Tibial artery (tissue), 4 donors: ENCODE measurements at regions not wholly inside any gene's neighbourhood (a gene's known extent, or its start where the extent isn't known, plus 50 kb on each side); places are given as distances from the start of the nearest gene placed in this dataset.
"Not testable (repeated sequence)": the region's sequence is repeated elsewhere in the genome, so short reads cannot be mapped to it uniquely, and the experiment has no call there.

Experiments
- DNase-seq, 2 donors: peaks; one replicate each; pipeline ENCODE4 v3.0.0-alpha.2; 2019
- H3K27ac ChIP-seq, 2 donors: fragments of 200-600 bp; sonication (generic) in 1 of 2; 1 replicate in 1 of 2; 2 replicates in 1 of 2; pipeline ENCODE4 v1.5.1; 2018 to 2019; ENCODE audit warnings: mild to moderate bottlenecking in 1 of 2
- H3K27me3 ChIP-seq, 2 donors: fragments of 200-600 bp; sonication (generic) in 1 of 2; one replicate each; pipeline versions ENCODE4 v1.5.1 to v1.6.0; 2016 to 2019
- H3K36me3 ChIP-seq, 3 donors: fragments of 200-600 bp; sonication (generic) in 2 of 3; one replicate each; pipeline ENCODE4 v1.5.1; 2016 to 2019; ENCODE audit warnings: mild to moderate bottlenecking in 2 of 3
- H3K4me1 ChIP-seq, 4 donors: fragments of 200-600 bp; sonication (generic) in 2 of 4; 1 replicate in 3 of 4; 2 replicates in 1 of 4; pipeline ENCODE4 v1.5.1; 2016 to 2019
- H3K4me3 ChIP-seq, 2 donors: fragments of 200-600 bp; sonication (generic) in 1 of 2; 1 replicate in 1 of 2; 2 replicates in 1 of 2; pipeline ENCODE4 v1.5.1; 2018 to 2019; ENCODE audit warnings: mild to moderate bottlenecking in 2 of 2
- H3K9me3 ChIP-seq, 3 donors: fragments of 200-600 bp; sonication (generic) in 1 of 3; one replicate each; pipeline ENCODE4 v1.5.1; 2016 to 2019
- intact Hi-C: fragments of 100-400 bp; cut with DNase I; formaldehyde crosslinking; loops from one replicate; pipeline ENCODE4 v1.15.0; 2023; ENCODE audit warnings: low total_unique reads
- TF ChIP-seq, protein P1 (sequence below), 2 experiments: fragments of 200-600 bp in 1 of 2; fragments of 450-650 bp in 1 of 2; IDR thresholded peaks; one replicate each; pipeline ENCODE4 v1.5.1; 2017 to 2019; ENCODE audit warnings: antibody characterized with exemption in 2 of 2, mild to moderate bottlenecking in 1 of 2, moderate library complexity in 1 of 2

DNA sequence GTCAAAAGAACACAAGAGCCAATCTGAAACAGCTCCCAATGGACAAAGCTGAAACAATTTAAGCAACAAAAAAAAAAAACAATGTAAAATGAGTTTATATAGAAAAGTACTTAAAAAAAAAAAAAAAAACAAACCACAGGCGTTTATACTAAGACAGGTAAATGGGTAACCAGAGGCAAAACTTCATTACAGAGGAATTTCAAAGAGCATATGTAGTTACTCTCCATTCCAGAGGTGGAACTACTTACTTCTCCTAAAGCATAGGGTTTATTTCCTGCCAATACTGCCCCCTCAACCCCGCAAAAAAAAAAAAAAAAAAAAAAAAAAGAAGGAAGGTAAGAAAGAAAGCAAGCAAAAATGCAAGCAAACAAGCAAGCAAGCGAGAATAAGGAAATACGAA is 132.9 kb downstream of the LIG4 start:
- Histone ChIP-seq H3K9me3 (no peaks in the 10 kb centered on the region), H3K27ac (no peak overlapping the region), H3K36me3 (no peaks in the 10 kb centered on the region), H3K4me3 (no peak overlapping the region), H3K27me3 (no peaks in the 10 kb centered on the region), H3K4me1 (no peaks in the 10 kb centered on the region)
- DNase-seq: no peak
- intact Hi-C loops: no loop called here
- TF ChIP-seq, protein P1, sequence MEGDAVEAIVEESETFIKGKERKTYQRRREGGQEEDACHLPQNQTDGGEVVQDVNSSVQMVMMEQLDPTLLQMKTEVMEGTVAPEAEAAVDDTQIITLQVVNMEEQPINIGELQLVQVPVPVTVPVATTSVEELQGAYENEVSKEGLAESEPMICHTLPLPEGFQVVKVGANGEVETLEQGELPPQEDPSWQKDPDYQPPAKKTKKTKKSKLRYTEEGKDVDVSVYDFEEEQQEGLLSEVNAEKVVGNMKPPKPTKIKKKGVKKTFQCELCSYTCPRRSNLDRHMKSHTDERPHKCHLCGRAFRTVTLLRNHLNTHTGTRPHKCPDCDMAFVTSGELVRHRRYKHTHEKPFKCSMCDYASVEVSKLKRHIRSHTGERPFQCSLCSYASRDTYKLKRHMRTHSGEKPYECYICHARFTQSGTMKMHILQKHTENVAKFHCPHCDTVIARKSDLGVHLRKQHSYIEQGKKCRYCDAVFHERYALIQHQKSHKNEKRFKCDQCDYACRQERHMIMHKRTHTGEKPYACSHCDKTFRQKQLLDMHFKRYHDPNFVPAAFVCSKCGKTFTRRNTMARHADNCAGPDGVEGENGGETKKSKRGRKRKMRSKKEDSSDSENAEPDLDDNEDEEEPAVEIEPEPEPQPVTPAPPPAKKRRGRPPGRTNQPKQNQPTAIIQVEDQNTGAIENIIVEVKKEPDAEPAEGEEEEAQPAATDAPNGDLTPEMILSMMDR (IDR thresholded peaks at IDR 0.05): no peak

DNA sequence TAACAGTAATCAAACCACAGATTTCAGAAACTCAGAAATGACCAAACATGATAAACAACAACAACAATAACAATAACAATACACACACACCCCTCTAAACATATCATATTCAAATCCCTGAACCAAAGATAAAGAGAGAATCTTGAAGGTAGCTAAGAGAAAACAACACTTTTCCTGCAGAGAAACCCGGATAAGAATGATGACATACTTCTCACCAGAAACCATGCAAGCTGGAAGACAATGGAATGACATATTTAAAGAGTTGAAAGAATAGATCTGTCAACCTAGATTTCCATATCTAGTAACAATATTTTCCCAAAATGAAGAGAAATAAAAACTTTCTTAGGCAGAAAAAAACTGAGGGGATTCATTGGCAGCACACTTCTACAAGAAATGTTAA is 138.1 kb downstream of the LIG4 start:
- H3K9me3 ChIP-seq: peaks cover 0 to 5% (median 0%) of the 10 kb centered on the region in 3 donors
- no peak overlapping the region for H3K4me3 ChIP-seq
- no peak for DNase-seq
- H3K4me1 ChIP-seq: no peaks in the 10 kb centered on the region
- H3K36me3 ChIP-seq: no peaks in the 10 kb centered on the region
- H3K27me3 ChIP-seq: no peaks in the 10 kb centered on the region
- H3K27ac ChIP-seq: no peak overlapping the region
- TF ChIP-seq, protein P1 (IDR thresholded peaks at IDR 0.05): no peak
- intact Hi-C loops: no loop called here

DNA sequence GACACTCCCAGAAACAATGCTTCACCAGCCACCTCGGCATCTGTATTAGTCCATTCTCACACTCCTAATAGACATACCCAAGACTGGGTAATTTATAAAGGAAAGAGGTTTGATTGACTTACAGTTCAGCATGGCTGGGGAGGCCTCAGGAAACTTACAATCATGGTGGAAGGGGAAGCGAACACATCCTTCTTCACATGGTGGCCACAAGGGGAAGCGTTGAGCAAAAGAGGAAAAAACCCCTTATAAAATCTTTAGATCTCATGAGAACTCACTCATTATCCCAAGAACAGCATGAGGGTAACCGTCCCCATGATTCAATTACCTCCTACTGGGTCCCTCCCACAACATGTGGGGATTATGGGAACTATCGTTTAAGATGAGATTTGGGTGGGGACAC is 140.9 kb downstream of the LIG4 start:
- H3K9me3 ChIP-seq, H3K27me3 ChIP-seq, H3K36me3 ChIP-seq, H3K27ac ChIP-seq, DNase-seq, H3K4me1 ChIP-seq, H3K4me3 ChIP-seq, intact Hi-C loops: not testable (repeated sequence)

DNA sequence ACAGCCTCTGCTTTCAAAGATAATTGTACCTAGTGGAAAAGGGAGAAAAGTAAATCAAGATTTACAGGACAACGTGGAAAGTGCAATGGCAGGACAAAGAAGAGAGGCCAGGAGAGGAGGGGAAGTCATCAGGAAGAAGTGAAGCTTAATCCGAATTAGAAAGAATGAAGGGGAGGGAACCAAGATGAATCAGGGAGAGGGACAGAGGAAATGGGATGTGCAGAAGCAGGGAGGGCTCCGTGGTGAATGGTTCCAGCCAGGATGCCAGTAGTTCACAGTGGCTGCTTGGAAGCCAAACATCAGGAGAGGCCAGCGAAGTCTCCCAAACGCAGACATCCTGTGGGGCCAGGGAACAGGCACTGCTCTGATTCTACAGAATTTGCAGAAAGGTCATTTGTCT is 144.4 kb downstream of the LIG4 start:
- no peaks in the 10 kb centered on the region for H3K36me3 ChIP-seq
- no peak overlapping the region for H3K27ac ChIP-seq
- intact Hi-C loops: no loop called here
- DNase-seq: no peak
- H3K9me3 ChIP-seq: peaks cover 0 to 2% (median 0%) of the 10 kb centered on the region in 3 donors
- TF ChIP-seq, protein P1 (IDR thresholded peaks at IDR 0.05): no peak
- H3K4me1 ChIP-seq: no peaks in the 10 kb centered on the region
- no peaks in the 10 kb centered on the region for H3K27me3 ChIP-seq
- H3K4me3 ChIP-seq: no peak overlapping the region

DNA sequence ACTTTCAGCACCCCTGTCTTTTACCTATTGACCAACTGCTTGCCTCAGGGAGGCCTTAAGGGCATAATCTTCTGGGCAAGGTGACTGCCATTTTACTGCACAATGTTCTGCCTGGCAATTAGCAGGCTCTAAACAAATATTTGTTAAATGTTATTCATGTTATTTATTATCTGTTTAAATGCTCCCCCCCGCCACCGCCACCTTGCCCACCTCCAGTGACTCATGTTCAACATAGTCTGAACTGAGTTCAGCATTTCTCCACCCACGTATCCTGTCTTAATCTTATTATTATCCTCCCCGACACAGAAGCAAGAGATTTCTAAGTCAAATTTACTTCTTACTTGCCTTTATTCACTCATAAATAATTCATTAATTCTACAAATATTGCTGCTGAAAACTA is 144.8 kb downstream of the LIG4 start:
- H3K36me3 ChIP-seq: no peaks in the 10 kb centered on the region
- TF ChIP-seq, protein P1 (IDR thresholded peaks at IDR 0.05): no peak
- intact Hi-C loops: no loop called here
- H3K4me3 ChIP-seq: no peak overlapping the region
- no peaks in the 10 kb centered on the region for H3K27me3 ChIP-seq
- no peak overlapping the region for H3K27ac ChIP-seq
- no peaks in the 10 kb centered on the region for H3K4me1 ChIP-seq
- no peak for DNase-seq
- no peaks in the 10 kb centered on the region for H3K9me3 ChIP-seq

DNA sequence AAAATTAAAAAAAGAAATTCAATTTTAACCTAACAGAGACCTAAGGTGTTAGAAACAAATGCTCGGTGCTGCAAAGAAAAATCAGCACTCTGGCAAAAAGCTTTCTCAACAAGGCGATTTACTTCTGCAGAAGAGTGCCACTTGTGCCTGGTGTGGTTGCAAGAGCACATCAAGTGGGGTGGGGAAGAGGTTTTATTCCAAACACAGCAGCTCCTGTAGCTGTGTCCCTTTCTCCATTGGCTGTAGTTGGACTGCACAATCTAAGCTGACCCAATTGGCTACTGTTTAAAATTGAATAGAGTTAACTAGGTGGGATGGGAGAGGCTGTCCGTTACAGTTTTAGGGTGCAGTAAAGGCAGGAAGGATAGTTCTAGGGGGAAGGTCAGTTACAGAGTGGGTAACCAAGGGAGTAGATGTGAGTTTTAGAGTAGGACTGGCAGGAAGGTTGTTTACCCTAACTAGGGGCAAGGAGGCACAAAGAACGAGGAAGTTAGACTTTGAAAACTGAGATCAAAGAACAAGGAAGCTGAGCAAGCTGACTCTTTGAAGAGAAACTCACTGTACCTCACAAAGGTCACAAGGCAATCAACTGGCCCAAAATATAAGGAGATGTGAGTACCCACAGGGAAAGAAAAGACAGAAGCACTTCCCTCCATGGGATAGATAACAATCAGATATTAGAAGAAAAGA is 145.7 kb downstream of the LIG4 start:
- Histone ChIP-seq H3K4me3 (no peak overlapping the region), H3K36me3 (no peaks in the 10 kb centered on the region), H3K27me3 (no peaks in the 10 kb centered on the region), H3K4me1 (no peaks in the 10 kb centered on the region), H3K27ac (no peak overlapping the region), H3K9me3 (no peaks in the 10 kb centered on the region)
- TF ChIP-seq, protein P1 (IDR thresholded peaks at IDR 0.05): no peak
- DNase-seq: no peak
- intact Hi-C loops: no loop called here

DNA sequence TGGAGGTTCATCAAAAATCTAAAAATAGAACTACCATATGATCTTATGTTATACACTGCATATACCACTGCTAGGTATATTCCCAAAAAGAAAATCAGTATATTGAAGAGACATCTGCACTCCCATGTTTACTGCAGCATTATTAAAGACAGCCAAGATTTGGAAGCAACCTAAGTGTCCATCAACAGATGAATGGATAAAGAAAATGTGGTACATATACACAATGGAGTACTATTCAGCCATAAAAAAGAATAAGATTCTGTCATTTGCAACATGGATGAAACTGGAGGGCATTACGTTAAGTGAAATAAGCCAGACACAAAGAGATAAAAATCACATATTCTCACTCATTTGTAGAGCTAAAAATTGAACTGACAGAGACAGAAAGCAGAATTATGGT is 151.0 kb downstream of the LIG4 start:
- H3K36me3 ChIP-seq, H3K27me3 ChIP-seq, H3K4me3 ChIP-seq, DNase-seq, H3K27ac ChIP-seq, intact Hi-C loops, H3K4me1 ChIP-seq, H3K9me3 ChIP-seq: not testable (repeated sequence)
